ENCODE measurements at regions not wholly inside any gene's neighbourhood (a gene's known extent, or its start where the extent isn't known, plus 50 kb on each side); places are given as distances from the start of the nearest gene placed in this dataset.
"Not testable (repeated sequence)": the region's sequence is repeated elsewhere in the genome, so short reads cannot be mapped to it uniquely, and the experiment has no call there.

DNA sequence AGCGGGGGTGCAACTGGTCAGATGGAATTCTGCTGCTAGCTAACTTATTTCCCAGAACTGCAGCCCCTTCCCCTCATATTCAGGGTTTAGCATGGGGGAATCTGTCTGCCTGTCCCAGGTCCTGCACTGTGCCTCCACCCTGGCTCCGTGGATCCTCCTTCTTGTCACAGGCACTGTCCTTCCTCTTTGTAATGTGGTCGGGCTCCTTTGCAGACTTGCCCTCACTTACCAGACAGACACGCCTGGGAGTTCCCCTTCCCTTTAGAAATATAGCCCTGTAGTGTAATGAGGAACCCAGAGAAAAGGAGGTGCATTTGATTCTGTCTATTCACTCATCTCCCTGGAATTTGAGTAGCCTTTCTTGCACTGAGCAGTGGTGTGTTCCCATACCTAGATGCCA lies 108.7 kb downstream of the TRIM43 start:
- TF ChIP-seq FOXA2 (IDR thresholded peaks at IDR 0.05) = no peak
- TF ChIP-seq CTCF (IDR thresholded peaks at IDR 0.05; ENCODE audit: low read depth, low read length, missing input control) = no peak
- TF ChIP-seq, protein P1, sequence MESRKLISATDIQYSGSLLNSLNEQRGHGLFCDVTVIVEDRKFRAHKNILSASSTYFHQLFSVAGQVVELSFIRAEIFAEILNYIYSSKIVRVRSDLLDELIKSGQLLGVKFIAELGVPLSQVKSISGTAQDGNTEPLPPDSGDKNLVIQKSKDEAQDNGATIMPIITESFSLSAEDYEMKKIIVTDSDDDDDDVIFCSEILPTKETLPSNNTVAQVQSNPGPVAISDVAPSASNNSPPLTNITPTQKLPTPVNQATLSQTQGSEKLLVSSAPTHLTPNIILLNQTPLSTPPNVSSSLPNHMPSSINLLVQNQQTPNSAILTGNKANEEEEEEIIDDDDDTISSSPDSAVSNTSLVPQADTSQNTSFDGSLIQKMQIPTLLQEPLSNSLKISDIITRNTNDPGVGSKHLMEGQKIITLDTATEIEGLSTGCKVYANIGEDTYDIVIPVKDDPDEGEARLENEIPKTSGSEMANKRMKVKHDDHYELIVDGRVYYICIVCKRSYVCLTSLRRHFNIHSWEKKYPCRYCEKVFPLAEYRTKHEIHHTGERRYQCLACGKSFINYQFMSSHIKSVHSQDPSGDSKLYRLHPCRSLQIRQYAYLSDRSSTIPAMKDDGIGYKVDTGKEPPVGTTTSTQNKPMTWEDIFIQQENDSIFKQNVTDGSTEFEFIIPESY (IDR thresholded peaks at IDR 0.05) = no peak
- TF ChIP-seq ATF3 (IDR thresholded peaks at IDR 0.05) = no peak
- TF ChIP-seq YY1 (IDR thresholded peaks at IDR 0.05) = no peak
- TF ChIP-seq REST (IDR thresholded peaks at IDR 0.05) = no peak
- TF ChIP-seq TAF1 (conservative IDR thresholded peaks at IDR 0.05) = no peak
- TF ChIP-seq NR2F2 (IDR thresholded peaks at IDR 0.05) = no peak
- TF ChIP-seq SP1 (IDR thresholded peaks at IDR 0.05) = no peak
- TF ChIP-seq GABPA (IDR thresholded peaks at IDR 0.05 in 1 of 2, conservative IDR thresholded peaks at IDR 0.05 in 1 of 2) = no peak
- no peak for TF ChIP-seq EGR1 (IDR thresholded peaks at IDR 0.05; ENCODE audit: low read depth in 2 of 2)
- TF ChIP-seq MAX (IDR thresholded peaks at IDR 0.05) = no peak
- no peaks in the 10 kb centered on the region for H3K36me3 ChIP-seq (ENCODE audit: control insufficient read depth in 4 of 4, insufficient read depth in 3 of 4, low read depth in 1 of 4, low read length in 3 of 4)
- H3K9me3 ChIP-seq (ENCODE audit: control insufficient read depth in 4 of 4, low read length in 3 of 4) = no peaks in the 10 kb centered on the region
- H3K27me3 ChIP-seq (ENCODE audit: control insufficient read depth in 4 of 4, insufficient read depth in 4 of 4, low read length in 3 of 4) = no peaks in the 10 kb centered on the region
- 78% methylated on average over 4 of the region's 4 CpGs for WGBS
- no peak for DNase-seq (ENCODE audit: low spot score)
- H3K4me1 ChIP-seq (ENCODE audit: control insufficient read depth in 4 of 4, insufficient read depth in 4 of 4, low read length in 3 of 4) = peaks cover 2 to 9% (median 5%) of the 10 kb centered on the region in 4 donors
- no peak overlapping the region for H3K4me3 ChIP-seq (ENCODE audit: low read depth in 1 of 3, low read length in 3 of 3)
- no peak overlapping the region for H3K27ac ChIP-seq (ENCODE audit: low read depth in 1 of 2, low read length in 2 of 2)
- H3K9ac ChIP-seq (ENCODE audit: low read depth in 1 of 2, low read length in 2 of 2) = no peak overlapping the region

GRCh38 chr2:95702471-95702870 lies 110.7 kb downstream of the TRIM43 start:
- TF ChIP-seq, protein P1 (IDR thresholded peaks at IDR 0.05) = no peak
- TF ChIP-seq EGR1 (IDR thresholded peaks at IDR 0.05; ENCODE audit: low read depth in 2 of 2) (no peak), RAD21 (IDR thresholded peaks at IDR 0.05) (no peak), ATF3 (IDR thresholded peaks at IDR 0.05) (no peak), NR2F2 (IDR thresholded peaks at IDR 0.05) (no peak), CTCF (IDR thresholded peaks at IDR 0.05; ENCODE audit: low read depth, low read length, missing input control) (no peak), YY1 (IDR thresholded peaks at IDR 0.05) (no peak), GABPA (IDR thresholded peaks at IDR 0.05 in 1 of 2, conservative IDR thresholded peaks at IDR 0.05 in 1 of 2) (no peak), SP1 (IDR thresholded peaks at IDR 0.05) (no peak), JUND (IDR thresholded peaks at IDR 0.05) (no peak)
- Histone ChIP-seq H3K36me3 (ENCODE audit: control insufficient read depth in 4 of 4, insufficient read depth in 3 of 4, low read depth in 1 of 4, low read length in 3 of 4) (no peaks in the 10 kb centered on the region), H3K4me3 (ENCODE audit: low read depth in 1 of 3, low read length in 3 of 3) (no peak overlapping the region), H3K27me3 (ENCODE audit: control insufficient read depth in 4 of 4, insufficient read depth in 4 of 4, low read length in 3 of 4) (no peaks in the 10 kb centered on the region), H3K4me1 (ENCODE audit: control insufficient read depth in 4 of 4, insufficient read depth in 4 of 4, low read length in 3 of 4) (no peaks in the 10 kb centered on the region), H3K9ac (ENCODE audit: low read depth in 1 of 2, low read length in 2 of 2) (no peak overlapping the region), H3K27ac (ENCODE audit: low read depth in 1 of 2, low read length in 2 of 2) (no peak overlapping the region), H3K9me3 (ENCODE audit: control insufficient read depth in 4 of 4, low read length in 3 of 4) (no peaks in the 10 kb centered on the region)
- no peak for DNase-seq (ENCODE audit: low spot score)
- 95% methylated on average over 7 of the region's 7 CpGs for WGBS

DNA sequence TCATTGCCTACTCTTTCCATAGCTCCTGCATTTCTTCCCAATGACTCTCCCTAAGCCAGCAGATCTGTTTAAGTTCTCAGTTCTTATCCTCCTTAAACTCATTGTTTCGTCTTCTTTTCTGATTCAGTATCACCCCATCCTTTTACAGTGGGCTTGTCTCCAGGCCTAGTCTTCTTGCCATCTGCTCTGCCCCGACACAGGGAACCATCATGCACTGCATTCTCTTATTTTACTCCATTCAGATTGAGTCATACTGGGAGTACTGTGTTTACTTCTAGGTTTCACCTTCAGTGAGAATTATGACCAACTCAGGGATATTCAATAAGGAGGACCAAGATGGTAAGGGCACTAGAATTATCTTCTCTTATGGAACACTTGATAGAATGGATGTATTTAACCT lies 115.4 kb downstream of the TRIM43 start:
- not testable (repeated sequence) for H3K27ac ChIP-seq (ENCODE audit: low read depth in 1 of 2, low read length in 2 of 2); H3K36me3 ChIP-seq (ENCODE audit: control insufficient read depth in 4 of 4, insufficient read depth in 3 of 4, low read depth in 1 of 4, low read length in 3 of 4); H3K27me3 ChIP-seq (ENCODE audit: control insufficient read depth in 4 of 4, insufficient read depth in 4 of 4, low read length in 3 of 4); H3K9me3 ChIP-seq (ENCODE audit: control insufficient read depth in 4 of 4, low read length in 3 of 4); H3K4me3 ChIP-seq (ENCODE audit: low read depth in 1 of 3, low read length in 3 of 3); H3K9ac ChIP-seq (ENCODE audit: low read depth in 1 of 2, low read length in 2 of 2); H3K4me1 ChIP-seq (ENCODE audit: control insufficient read depth in 4 of 4, insufficient read depth in 4 of 4, low read length in 3 of 4); DNase-seq (ENCODE audit: low spot score)
- 92% methylated on average over 2 of the region's 2 CpGs for WGBS

Measured in liver (tissue), 8 donors.